Right lobe of liver (tissue), 4 donors: ENCODE measurements at regions not wholly inside any gene's neighbourhood (a gene's known extent, or its start where the extent isn't known, plus 50 kb on each side); places are given as distances from the start of the nearest gene placed in this dataset.

Source experiments
- POLR2A ChIP-seq: fragments of 450-650 bp; IDR thresholded peaks from one replicate; pipeline ENCODE4 v1.6.1; 2017; ENCODE audit warnings: antibody characterized with exemption, mild to moderate bottlenecking
- TF ChIP-seq, protein P1 (sequence below), 4 donors: fragments of 200-600 bp in 3 of 4; fragments of 450-650 bp in 1 of 4; IDR thresholded peaks; one replicate each; pipeline versions ENCODE4 v1.5.1 to v1.8.0; 2016 to 2022; ENCODE audit warnings: antibody characterized with exemption in 4 of 4, mild to moderate bottlenecking in 2 of 4
- donor health status: DM: no; HTN: no; CAD: no.
- donor health status: DM: no; HTN: no; CAD: no.
- donor health status: DM: no; HTN: yes; CAD: no.

DNA sequence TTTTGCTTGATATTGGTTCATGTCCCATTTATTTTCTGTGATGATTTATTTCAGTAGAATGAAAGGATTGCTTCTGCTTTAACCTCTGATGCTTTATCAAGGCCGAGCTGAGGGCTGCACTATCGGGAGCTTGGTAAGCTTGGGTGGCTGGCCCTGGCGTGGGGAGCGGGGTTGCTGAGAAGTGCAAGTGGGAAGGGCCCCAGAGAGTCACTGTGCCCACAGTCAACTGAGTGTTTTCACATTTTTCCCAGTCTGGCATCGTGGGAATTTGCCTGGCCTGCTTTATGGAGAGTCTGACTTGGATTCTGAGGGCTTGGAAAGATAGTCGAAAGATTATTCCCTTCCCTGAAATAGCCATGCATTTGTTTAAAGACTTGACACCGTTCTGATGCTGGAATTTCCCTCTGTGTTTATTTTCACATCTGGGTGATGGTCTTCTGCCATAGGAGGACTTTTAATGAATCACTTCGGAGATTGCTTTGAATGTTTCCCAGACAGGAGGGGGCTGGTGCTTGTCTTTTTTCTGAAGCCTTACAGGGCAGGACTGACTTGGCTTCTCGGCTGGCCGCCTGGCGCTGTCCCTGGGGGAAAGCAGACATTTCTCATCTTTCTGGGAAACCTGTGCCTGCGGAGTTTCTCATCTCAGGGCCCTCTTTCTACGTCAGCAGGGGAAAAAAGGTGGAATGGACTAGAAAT lies 139.0 kb downstream of the BOD1 start:
- no peak for TF ChIP-seq POLR2A
- TF ChIP-seq, protein P1, sequence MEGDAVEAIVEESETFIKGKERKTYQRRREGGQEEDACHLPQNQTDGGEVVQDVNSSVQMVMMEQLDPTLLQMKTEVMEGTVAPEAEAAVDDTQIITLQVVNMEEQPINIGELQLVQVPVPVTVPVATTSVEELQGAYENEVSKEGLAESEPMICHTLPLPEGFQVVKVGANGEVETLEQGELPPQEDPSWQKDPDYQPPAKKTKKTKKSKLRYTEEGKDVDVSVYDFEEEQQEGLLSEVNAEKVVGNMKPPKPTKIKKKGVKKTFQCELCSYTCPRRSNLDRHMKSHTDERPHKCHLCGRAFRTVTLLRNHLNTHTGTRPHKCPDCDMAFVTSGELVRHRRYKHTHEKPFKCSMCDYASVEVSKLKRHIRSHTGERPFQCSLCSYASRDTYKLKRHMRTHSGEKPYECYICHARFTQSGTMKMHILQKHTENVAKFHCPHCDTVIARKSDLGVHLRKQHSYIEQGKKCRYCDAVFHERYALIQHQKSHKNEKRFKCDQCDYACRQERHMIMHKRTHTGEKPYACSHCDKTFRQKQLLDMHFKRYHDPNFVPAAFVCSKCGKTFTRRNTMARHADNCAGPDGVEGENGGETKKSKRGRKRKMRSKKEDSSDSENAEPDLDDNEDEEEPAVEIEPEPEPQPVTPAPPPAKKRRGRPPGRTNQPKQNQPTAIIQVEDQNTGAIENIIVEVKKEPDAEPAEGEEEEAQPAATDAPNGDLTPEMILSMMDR (IDR thresholded peaks at IDR 0.05) = no peak
